Iris pigment epithelial cell (primary cell): ENCODE measurements at regions not wholly inside any gene's neighbourhood (a gene's known extent, or its start where the extent isn't known, plus 50 kb on each side); places are given as distances from the start of the nearest gene placed in this dataset.

Experiments used
- DNase-seq: peaks from one replicate; pipeline ENCODE4 v3.0.0-alpha.2; 2011; ENCODE audit warnings: low read depth

GRCh38 chr4:137676357-137676998 lies 144.2 kb upstream of the PCDH18 start:
- DNase-seq: no peak

- peak; percentile 38 for DNase-seq
These were observed 141.8 kb upstream of the PCDH18 start for GRCh38 chr4:137674066-137674465.

- no peak for DNase-seq
These were observed 136.7 kb upstream of the PCDH18 start for GRCh38 chr4:137668885-137669545.

GRCh38 chr4:137664416-137664815 lies 132.1 kb upstream of the PCDH18 start:
- peak; percentile 62 for DNase-seq

GRCh38 chr4:137664046-137664387 lies 131.7 kb upstream of the PCDH18 start:
- DNase-seq: peak; percentile 77

GRCh38 chr4:137663251-137664045 lies 131.2 kb upstream of the PCDH18 start:
- peak; percentile 43 for DNase-seq

- DNase-seq: no peak
These were observed 129.4 kb upstream of the PCDH18 start for GRCh38 chr4:137661693-137662092.

GRCh38 chr4:137660211-137660610 lies 127.9 kb upstream of the PCDH18 start:
- DNase-seq: peak; percentile 25

GRCh38 chr4:137659431-137659830 lies 127.1 kb upstream of the PCDH18 start:
- DNase-seq: peak; percentile 35

- DNase-seq: no peak
These were observed 124.4 kb upstream of the PCDH18 start for GRCh38 chr4:137656661-137657060.

- DNase-seq: no peak
These were observed 123.0 kb upstream of the PCDH18 start for GRCh38 chr4:137655302-137655701.

GRCh38 chr4:137651128-137651527 lies 118.8 kb upstream of the PCDH18 start:
- peak; percentile 78 for DNase-seq

- DNase-seq: no peak
These were observed 117.6 kb upstream of the PCDH18 start for GRCh38 chr4:137649711-137650450.

- DNase-seq: no peak
These were observed 116.2 kb upstream of the PCDH18 start for GRCh38 chr4:137648531-137648930.

- DNase-seq: no peak
These were observed 115.1 kb upstream of the PCDH18 start for GRCh38 chr4:137647375-137647774.

GRCh38 chr4:137644201-137644600 lies 111.9 kb upstream of the PCDH18 start:
- no peak for DNase-seq

GRCh38 chr4:137641544-137641943 lies 109.2 kb upstream of the PCDH18 start:
- peak; percentile 23 for DNase-seq

- no peak for DNase-seq
These were observed 108.5 kb upstream of the PCDH18 start for GRCh38 chr4:137640838-137641158.

- no peak for DNase-seq
These were observed 108.0 kb upstream of the PCDH18 start for GRCh38 chr4:137640156-137640837.

- no peak for DNase-seq
These were observed 106.6 kb upstream of the PCDH18 start for GRCh38 chr4:137638934-137639333.

- peak; percentile 69 for DNase-seq
These were observed 103.3 kb upstream of the PCDH18 start for GRCh38 chr4:137635601-137636000.

- peak; percentile 84 for DNase-seq
These were observed 102.8 kb upstream of the PCDH18 start for GRCh38 chr4:137635108-137635507.
